Limb (tissue), 2 donors: ENCODE measurements at regions not wholly inside any gene's neighbourhood (a gene's known extent, or its start where the extent isn't known, plus 50 kb on each side); places are given as distances from the start of the nearest gene placed in this dataset.
"Not testable (repeated sequence)": the region's sequence is repeated elsewhere in the genome, so short reads cannot be mapped to it uniquely, and the experiment has no call there.

Experiments used
- DNase-seq, 2 donors: peaks; one replicate each; pipeline ENCODE4 v3.0.0-alpha.2; 2016; ENCODE audit errors: extremely low spot score in 2 of 2

DNA sequence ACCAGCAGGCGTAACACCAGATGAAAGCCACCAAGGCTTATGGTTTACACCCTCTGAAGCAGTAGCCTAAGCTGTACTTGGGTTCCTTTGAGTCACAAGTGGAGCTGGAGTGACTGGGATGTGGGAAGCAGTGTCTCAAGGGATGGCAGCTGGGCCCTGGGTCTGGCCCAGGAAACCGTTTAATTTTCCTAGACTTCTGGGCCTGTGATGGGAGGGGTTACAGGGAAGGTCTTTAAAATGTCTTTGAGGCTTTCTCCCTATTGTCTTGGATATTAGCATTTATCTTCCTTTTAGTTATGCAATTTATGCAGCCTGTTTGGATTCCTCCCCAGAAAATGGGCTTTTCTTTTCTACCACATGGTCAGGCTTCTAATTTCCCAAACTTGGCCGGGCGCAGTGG lies 568.2 kb downstream of the ANKRD7 start:
- DNase-seq: no peak

DNA sequence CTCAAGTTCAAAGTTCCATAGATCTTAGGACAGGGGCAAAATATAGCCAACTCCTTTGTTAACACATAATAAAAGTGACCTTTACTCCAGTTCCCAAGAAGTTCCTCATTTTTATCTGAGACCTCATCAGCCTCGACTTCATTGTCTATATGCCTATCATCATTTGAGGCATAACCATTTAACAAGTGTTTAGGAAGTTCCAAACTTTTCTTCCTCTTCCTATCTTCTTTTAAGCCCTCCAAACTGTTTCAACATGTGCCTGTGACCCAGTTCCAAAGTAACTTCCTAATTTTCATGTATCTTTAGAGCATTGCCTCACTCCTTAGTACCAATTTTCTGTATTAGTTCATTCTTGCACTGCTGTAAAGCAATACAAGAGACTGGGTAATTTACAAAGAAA lies 569.1 kb downstream of the ANKRD7 start:
- DNase-seq: no peak

DNA sequence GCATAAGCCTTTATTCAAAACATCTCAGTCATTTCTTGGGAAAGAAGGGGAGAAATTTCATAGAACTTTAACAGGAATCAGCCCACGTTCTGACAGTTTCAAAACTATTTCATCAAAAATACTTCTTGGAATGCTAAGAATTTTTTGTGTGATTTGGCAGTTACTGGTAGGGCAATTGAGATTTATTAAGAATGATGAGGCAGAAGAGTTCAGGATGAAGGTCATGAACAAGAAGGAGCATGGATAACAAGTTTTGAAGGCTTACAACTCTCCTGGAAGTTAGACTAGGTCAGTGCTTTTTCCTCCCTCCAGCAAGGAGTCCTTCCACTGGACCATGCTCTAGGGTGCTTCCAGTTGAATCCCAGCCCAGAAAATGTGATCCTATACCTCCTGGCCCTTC lies 569.9 kb downstream of the ANKRD7 start:
- no peak for DNase-seq

DNA sequence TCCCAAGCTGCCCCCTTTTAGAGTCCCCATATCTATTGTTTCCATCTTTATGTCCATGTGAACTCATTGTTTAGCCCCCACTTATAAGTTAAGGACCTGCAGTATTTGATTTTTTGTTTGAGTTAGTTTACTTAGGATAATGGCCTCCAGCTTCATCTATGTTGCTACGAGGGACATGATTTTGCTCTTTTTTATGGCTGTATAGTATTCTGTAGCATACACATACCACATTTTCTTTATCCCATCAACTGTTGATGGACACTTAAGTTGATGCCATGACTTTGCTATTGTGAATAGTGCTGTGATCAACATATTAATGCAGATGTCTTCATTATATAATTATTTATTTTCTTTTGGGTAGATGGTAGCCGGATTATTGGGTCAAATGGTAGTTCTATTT lies 576.9 kb downstream of the ANKRD7 start:
- DNase-seq: no peak

DNA sequence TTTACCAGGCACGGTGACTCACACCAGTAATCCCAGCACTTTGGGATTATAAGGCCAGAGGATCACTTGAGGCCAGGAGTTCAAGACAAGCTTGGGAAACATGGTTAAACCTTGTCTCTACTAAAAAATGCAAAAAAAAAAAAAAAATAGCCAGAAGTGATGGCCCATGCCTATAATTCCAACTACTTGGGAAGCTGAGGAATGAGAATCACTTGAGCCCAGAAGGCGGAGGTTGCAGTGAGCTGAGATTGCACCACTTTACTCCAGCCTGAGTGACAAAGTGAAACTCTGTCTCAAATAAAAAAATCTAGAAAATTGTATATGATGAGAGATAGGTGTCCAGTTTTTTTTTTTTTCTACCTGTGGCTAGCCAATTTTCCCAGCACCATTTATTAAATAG lies 578.2 kb downstream of the ANKRD7 start:
- no peak for DNase-seq

DNA sequence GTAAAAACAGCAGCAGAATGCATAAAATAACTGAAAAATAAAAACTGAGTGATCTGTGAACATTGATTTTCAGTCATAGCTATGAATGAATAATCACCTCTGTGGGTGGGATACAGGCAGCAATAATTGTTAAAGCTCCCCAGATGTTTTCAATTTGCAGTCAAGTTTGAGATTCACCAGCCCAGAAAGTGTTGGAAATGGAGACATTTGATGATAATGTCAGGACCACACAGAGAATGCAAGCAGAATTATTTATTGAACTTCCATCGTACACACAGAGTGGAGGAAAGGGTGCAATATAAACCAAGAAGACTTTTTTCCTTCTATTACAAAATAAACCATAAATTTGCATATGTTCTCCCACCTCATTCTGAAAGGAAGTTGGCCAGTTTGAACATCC lies 601.7 kb downstream of the ANKRD7 start:
- DNase-seq: no peak

DNA sequence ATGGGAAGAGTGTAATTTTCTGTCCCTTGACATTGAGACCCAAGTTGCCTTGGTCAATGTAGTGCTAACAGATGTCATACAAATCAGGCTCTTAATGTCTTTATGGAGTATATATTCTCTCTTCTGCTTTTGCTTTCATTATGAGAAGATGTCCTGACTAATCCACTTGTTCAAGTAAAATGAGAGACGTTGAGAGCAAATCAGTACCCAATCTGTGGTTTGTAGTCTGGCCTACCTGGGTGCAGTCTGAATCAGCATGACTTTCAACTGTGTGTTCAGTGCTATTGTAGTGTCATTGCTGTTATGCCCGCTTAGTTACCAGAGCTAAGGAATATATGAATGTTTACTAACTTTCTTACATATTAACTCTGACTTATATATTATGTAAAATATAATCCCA lies 612.4 kb downstream of the ANKRD7 start:
- DNase-seq: no peak

DNA sequence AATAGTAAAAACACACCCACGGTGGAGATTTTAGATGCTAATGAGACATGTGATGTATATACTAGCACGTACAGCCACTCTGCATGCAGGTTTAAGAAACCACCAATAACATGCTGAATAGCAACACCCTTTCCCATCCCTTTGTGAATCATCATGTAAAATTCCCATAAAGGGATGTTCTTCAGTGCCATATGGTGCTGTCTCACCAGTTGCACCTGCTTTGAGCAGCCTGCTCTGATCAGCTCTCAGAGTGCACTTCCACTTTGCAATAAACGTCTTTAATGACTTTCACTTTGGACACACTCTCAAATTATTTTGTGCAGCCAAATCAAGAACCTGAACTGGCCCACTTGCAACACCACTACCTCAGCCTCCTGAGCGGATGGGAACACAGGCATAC lies 615.0 kb downstream of the ANKRD7 start:
- no peak for DNase-seq

DNA sequence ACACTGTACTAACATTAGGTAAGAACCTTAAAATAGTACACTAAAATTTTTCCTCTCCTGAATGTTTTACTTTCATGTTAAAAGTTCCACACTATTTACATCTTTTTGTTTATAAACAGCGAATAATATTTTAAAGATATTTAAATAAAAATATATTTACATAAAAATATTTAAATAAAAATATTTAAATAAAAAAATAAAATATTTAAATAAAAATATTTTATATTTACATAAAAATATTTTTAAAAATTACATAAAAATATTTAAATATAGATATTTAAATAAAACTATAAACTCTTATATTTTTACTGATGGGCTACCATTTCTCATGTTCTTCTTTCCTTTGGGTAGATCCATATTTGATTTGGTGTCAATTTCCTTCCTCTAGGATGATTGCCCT lies 619.0 kb downstream of the ANKRD7 start:
- no peak for DNase-seq

DNA sequence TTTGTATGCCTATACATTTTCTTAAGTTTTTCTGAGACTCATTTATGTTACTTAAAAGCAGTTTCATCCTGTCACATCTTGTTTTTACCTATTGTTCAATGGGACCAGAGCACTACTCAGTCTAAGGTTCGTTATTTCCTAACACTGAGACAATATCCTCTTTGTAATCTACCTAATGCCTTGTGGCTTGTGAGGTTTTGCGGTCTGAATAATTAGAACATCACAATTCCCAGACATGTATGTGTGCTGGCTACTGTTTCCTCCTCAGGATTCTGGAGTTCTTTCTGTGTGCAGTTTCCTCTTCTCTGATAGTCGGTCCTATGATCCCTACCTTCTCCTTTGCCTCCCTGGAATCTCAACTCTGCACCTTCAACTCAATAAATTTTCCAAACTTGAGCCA lies 620.2 kb downstream of the ANKRD7 start:
- no peak for DNase-seq

DNA sequence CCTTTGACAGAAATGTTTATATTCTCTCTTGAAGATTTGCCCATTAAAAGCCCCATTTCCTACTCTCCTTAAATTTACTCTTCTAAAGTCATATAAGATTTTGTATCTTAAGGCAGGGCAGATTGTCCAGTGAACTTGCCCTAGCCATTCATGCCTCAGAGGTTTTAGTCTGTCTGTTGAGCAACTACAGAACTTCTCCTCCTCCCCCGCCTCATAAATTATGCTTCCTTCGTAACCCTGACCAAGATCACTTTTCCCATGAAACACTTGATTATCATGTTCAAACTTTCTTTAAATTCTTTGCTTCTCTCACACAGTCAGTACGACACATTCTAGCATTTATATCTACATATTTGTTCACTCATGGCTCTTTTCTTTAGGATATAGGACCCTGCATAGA lies 621.3 kb downstream of the ANKRD7 start:
- no peak for DNase-seq

DNA sequence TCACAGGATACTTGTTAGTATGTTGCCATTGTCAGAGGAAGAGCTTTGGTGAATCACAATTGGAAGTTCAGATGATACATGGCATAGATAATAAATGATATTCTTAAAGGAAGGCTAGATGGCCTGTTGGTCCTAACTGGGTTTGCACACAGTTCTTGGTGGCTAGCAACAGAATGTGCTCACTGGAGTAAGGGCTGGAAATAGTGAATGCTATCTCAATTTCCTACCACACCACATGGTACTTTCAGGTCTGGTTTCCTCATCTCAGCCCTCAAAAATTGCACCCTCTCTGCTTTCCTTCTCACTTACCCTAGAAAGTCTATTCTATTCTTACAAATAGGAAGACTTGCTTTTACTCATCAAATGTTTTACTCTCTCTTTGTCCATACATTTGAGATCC lies 622.5 kb downstream of the ANKRD7 start:
- DNase-seq: no peak

DNA sequence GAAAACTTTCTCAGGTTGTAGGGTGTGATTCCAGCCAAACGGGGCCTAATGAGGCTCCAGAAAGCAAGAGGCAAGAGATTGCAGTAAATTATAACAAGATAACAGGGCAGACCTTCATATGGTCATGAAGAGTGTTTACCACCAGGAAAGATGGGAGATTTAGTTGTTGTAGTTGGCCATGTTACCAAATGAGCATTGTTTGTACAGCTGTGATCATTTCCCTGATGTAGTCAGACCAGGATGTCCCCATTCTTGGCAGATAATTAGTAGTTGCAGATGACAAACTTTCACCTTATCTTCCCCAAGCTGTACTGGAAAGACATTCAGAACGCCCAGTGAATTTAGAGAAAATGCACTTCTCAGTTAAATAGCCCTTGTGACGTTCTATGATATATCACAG lies 630.8 kb downstream of the ANKRD7 start:
- DNase-seq: no peak

DNA sequence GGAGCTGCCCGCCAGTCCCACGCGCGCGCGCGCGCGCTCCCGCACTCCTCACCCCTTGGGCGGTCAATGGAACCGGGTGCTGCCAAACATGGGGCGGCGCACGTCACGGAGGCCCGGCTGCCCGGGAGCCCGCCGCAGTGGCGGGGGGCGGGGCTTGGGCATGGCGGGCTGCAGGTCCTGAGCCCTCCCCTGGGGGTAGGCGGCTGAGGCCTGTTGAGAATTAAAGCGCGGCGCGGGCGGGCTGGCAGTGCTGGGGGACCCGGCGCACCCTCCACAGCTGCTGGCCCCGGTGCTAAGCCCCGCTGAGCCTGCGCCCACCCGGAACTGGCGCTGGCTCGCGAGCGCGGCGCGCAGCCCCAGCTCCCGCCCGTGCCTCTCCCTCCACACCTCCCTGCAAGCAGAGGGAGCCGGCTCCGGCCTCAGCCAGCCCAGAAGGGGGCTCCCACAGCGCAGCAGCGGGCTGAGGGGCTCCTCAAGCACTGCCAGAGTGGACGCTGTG lies 634.2 kb downstream of the ANKRD7 start:
- DNase-seq: peak in 1 of 2 donors; percentile 30

DNA sequence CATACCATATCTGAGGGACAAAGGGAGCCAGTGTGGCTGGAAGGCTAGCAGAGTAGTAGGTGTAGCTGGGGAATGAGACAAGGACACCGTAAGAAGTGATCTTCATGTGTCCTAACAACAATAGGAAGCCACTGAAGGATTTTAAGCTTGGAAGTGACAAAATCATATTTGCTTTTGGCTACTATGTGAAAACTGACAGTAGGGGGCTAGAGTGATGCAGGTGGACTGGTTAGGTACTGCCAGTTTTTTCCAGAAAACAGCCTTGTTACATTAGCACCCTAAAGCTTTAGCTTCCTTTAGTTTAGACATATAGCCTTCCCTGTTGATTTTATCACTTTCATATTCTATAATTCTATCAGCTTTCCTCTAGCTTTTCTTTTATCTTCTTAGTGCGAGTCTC lies 637.1 kb downstream of the ANKRD7 start:
- DNase-seq: no peak

DNA sequence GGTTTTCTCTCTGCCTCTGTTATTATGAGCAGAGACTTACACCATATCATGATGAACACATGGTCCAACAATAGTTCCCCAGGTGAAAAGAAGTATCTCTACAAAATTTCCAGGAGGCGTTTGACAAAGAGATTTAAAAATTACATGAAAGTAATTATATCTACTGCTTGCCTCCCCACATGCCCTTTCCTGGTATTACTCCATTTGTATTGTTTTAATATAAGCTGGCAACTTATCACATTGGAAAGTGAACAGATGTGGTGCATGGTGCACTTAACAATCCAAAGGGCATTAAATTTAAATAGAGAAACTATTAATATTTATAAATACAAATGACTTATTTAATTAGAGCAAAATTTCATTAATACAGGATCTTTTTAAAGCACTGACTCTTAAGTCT lies 638.2 kb downstream of the ANKRD7 start:
- no peak for DNase-seq

DNA sequence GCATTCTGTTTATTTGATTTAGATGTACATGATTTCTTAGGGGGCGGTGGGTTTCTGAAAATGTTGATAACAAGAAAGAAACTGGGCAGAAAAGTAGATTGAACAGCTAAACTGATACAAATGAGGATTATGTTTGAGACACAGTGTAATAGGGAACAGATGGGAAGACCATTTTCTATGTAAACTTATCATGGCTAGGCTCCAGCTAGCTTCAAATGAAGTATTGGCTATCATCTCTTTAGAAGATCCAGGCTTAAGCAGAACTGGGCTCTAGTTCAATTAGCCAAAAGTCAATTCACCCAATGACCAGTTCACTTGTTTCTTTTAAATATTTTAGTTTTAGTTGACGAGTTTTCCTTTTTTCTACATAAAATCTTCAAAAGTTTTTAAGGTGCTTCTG lies 639.5 kb downstream of the ANKRD7 start:
- DNase-seq: peak in 1 of 2 donors; percentile 24

DNA sequence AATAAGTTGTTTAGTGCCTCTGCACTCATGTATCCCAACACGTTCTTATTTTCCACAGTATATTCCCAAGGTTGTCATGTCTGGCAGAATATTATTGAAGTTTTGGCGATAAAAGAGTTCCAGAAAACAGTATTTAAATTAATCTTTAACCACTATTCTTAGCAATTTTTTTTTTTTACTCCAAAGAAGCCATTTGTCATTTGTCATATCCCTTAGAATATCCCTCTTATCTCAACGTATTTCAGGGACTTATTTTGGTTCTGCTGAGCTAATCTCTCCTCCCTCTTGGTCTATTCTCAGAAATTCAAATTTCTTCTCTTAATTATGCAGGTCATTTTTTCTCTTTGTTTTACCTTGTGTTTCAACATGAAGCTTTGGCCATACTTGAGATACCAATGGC lies 643.4 kb downstream of the ANKRD7 start:
- DNase-seq: no peak

DNA sequence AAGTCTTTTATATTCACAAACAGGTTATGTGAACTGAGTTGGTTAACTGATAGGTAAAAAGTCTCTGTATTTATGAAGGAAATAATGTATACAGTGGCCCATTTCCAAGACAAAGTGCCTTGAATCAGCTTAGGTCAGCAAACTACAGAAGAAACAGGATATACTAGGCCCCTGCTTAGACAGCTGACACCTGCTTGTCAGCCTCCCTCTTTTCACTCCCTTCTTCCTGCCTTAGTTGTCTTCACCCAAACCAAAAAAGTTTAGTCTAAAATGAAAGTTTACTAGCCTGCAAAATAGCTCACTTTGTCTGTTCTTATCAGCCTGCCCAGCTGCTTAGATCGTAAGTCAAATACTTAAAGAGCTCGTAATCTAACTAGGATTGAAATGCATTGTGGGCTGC lies 644.6 kb downstream of the ANKRD7 start:
- not testable (repeated sequence) for DNase-seq

DNA sequence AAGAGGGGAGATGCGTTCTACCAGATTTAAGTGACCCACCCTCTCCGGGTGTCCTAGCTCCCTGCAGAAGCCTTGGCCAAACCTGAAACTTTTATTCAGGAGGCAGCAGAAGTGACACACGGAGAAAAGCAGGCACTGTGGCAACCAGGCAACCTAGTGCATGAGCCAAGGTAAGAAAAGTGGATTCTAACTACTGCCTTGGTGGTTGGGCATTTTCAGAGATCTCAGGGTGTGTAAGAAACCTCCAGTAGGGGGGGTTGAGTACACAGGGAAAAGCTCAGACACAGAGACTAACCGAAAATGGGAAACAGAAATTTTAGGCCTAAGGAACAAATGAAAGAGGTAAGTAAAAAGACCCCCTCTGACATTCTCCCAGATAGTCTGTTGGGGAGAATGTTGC lies 645.7 kb downstream of the ANKRD7 start:
- DNase-seq: no peak

DNA sequence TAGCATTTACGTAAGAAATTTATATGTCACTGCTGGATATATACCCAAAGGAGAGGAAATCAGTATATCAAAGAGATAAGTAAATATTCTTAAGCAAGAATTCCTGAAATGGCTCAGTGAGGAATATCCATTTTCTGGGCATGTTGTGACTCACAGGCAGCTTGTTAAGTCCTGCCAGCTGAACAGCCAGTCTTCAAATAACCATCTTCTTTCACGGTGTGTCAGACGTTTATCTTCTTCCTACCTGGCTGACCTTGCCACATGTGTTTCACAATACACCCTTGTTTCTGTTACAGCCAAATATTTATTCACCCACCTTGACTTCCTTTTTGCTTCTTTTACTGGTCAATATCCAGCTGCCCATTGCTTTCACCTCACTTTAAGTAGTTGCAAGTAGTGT lies 648.1 kb downstream of the ANKRD7 start:
- no peak for DNase-seq

DNA sequence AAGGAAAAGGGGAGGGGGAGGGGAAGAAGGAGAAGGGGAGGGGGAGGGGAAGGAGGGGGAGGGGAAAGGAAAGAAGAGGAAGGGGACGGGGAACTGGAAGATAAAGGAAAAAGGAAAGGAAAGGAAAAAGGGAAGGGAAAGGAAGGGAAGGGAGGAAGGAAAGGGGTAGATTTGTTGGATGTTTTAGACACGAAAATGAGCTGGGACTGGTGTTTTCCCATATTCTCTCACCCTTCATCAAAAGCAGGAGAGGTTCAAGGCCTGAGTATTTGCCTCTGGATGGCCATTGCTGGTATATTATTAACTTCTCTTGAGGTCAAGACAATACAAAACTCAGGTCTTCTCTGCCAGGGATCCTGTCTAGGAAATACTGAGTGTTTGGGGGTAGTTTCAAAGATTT lies 652.7 kb downstream of the ANKRD7 start:
- DNase-seq: no peak

DNA sequence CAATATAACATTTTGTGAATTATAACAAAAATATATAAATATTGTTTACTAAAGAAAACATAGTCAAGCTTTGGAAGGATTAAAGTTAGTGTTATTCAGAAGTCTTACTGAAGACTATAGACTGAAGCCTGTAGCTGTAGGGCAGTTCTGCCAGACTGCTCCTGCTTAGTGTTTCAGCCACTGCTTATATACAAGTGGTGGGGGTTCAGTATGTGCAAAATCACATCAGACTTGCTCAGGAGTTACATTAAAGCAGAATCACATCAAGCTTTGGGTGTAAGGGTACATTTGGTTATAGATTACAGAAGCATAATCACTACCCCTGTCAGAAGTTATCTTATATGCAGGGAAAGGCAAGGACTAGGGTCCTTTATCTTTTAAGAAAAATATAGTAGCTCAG lies 653.8 kb downstream of the ANKRD7 start:
- no peak for DNase-seq

DNA sequence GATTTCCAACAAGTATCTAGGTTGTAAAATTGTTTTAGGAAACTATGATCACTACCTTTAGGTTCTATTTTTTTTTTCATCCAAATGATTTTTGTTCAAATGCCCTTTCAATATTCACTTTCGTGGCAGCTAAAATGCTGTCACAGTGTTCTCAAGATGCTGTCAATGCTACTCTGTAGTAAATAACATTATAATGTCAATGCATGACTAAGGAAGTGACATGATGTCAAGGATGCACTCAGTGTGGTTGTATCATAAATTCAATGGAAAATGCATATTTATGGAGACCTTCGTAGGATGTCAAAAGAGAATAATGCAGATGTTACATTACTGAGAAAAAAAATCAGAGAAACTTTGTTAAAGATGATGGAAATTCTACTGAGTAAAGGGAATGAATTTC lies 673.8 kb downstream of the ANKRD7 start:
- DNase-seq: no peak

DNA sequence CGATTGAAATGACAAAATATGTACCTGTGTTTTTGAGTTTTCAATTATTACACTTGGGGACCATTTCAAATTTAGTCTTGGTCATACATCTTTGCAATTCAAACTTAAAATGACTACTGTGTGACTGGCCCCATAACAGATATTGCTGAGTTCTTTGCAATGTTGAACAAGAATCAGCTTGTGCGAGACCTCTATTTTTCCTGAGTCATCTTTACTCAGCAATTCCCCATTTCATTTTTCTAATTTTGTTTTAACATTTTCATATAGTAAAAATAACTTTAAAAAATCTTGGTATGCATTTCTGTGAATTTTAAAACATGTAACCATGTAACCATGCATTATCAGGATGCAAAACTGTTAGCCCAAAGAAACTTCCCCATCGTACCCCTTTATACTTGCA lies 678.1 kb downstream of the ANKRD7 start:
- DNase-seq: no peak
